Muscle layer of colon (tissue), 2 donors: ENCODE measurements at regions not wholly inside any gene's neighbourhood (a gene's known extent, or its start where the extent isn't known, plus 50 kb on each side); places are given as distances from the start of the nearest gene placed in this dataset.
A peak's percentile ranks its signal among the peaks of the same experiment; 100 is the strongest.
"Not testable (repeated sequence)": the region's sequence is repeated elsewhere in the genome, so short reads cannot be mapped to it uniquely, and the experiment has no call there.

Source experiments
- H3K27ac ChIP-seq: one replicate; pipeline ENCODE4 v1.7.0; 2013; ENCODE audit warnings: low read depth, mild to moderate bottlenecking, low read length, moderate library complexity
- H3K27me3 ChIP-seq, 2 donors: one replicate each; pipeline ENCODE4 v1.7.0; 2013; ENCODE audit warnings: low read length in 2 of 2, mild to moderate bottlenecking in 2 of 2; ENCODE audit not compliant: insufficient read depth in 2 of 2, control insufficient read depth in 1 of 2
- H3K36me3 ChIP-seq: one replicate; pipeline ENCODE4 v1.7.0; 2013; ENCODE audit warnings: mild to moderate bottlenecking, low read length; ENCODE audit not compliant: insufficient read depth
- H3K4me1 ChIP-seq: one replicate; pipeline ENCODE4 v1.7.0; 2013; ENCODE audit warnings: mild to moderate bottlenecking, low read length; ENCODE audit not compliant: insufficient read depth
- H3K4me3 ChIP-seq, 2 donors: one replicate each; pipeline ENCODE4 v1.7.0; 2013; ENCODE audit warnings: low read length in 2 of 2, low read depth in 1 of 2, mild to moderate bottlenecking in 1 of 2, moderate library complexity in 1 of 2
- H3K9ac ChIP-seq: one replicate; pipeline ENCODE4 v1.7.0; 2013; ENCODE audit warnings: low read length
- H3K9me3 ChIP-seq: one replicate; pipeline ENCODE4 v1.7.0; 2013; ENCODE audit warnings: mild to moderate bottlenecking, low read length
- donor health status: abdominal sarcoma.
- donor health status: Adenocarcinoma of cecum.

GRCh38 chr14:99029145-99029915 lies 242.7 kb downstream of the BCL11B start:
- Histone ChIP-seq H3K9ac (no peak overlapping the region), H3K27ac (no peak overlapping the region), H3K36me3 (no peaks in the 10 kb centered on the region), H3K27me3 (no peaks in the 10 kb centered on the region), H3K9me3 (no peaks in the 10 kb centered on the region), H3K4me1 (no peaks in the 10 kb centered on the region), H3K4me3 (no peak overlapping the region)

GRCh38 chr14:99029916-99030305 lies 242.1 kb downstream of the BCL11B start:
- H3K36me3 ChIP-seq = no peaks in the 10 kb centered on the region
- H3K27ac ChIP-seq = no peak overlapping the region
- H3K4me1 ChIP-seq = no peaks in the 10 kb centered on the region
- no peaks in the 10 kb centered on the region for H3K9me3 ChIP-seq
- H3K9ac ChIP-seq = no peak overlapping the region
- H3K4me3 ChIP-seq = no peak overlapping the region
- H3K27me3 ChIP-seq = no peaks in the 10 kb centered on the region

- Histone ChIP-seq H3K9ac (no peak overlapping the region), H3K27ac (no peak overlapping the region), H3K36me3 (no peaks in the 10 kb centered on the region), H3K4me3 (no peak overlapping the region), H3K4me1 (peaks cover 4% of the 10 kb centered on the region), H3K9me3 (no peaks in the 10 kb centered on the region), H3K27me3 (no peaks in the 10 kb centered on the region)
Observed at GRCh38 chr14:99030454-99030853, 241.5 kb downstream of the BCL11B start.

DNA sequence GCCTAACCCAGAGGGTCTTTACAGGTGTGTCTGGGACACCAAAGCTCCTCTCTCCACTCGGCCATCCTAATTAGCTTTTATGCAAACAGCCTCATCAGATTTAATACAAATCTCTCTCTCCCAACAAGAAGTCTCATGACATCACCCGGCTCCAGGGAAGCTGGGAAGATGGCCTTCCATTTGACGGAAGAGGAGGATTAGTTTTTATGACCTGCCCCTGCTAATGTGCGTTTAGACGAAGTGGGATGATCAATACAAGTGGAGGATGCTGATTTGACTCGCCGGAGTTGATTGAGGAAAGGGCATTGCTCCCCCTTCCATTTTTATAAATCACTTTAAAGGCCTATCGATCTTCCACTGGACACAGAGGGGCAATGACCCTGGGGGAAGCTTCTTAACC lies 239.2 kb downstream of the BCL11B start:
- Histone ChIP-seq H3K27ac (no peak overlapping the region), H3K36me3 (no peaks in the 10 kb centered on the region), H3K27me3 (no peaks in the 10 kb centered on the region), H3K9ac (no peak overlapping the region), H3K4me1 (peaks cover 17% of the 10 kb centered on the region), H3K4me3 (no peak overlapping the region), H3K9me3 (no peaks in the 10 kb centered on the region)

DNA sequence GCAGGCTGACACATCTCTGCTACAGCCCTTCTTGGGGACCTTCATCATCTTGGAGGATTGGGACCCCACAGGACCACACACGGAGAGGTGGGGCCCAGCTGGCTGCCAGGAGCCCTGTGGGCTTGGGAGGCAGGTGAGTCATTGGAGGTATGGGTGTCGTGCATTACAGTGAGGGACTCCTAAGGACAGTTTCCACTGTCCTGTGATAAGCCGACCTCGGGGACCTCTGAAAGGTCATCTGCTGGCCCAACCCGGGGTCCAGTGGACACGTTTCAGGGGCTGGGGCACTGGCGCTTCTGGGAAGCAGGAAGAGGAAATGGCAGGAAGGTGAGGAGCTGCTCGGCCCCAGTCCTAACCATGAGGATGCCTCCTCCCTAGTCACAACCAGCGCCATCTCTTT lies 238.0 kb downstream of the BCL11B start:
- Histone ChIP-seq H3K9ac (no peak overlapping the region), H3K4me1 (peaks cover 17% of the 10 kb centered on the region), H3K27ac (no peak overlapping the region), H3K4me3 (no peak overlapping the region), H3K9me3 (no peaks in the 10 kb centered on the region), H3K36me3 (no peaks in the 10 kb centered on the region), H3K27me3 (no peaks in the 10 kb centered on the region)

DNA sequence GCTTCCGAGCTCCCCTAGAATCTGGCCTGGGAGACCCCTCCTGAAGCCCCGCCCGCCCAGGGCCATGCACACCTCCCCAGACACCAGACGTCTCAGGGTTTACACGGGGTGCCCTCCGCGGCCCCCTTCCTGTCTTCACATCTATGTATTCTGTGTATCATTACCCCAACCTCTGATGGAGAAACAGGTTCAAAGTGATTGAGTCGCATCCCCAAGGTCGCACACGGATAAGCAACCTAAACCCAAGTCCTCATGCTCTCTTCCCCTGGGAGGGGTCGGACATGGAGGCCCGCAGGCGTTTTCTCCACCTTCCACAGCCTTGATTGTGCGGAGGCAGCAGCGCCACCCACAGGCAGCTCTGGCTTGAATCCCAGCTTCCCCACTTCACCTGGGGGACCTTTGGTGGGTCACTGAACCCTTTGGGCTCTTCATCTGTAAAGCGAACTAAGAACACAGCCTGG lies 237.3 kb downstream of the BCL11B start:
- Histone ChIP-seq H3K9ac (no peak overlapping the region), H3K4me3 (no peak overlapping the region), H3K36me3 (no peaks in the 10 kb centered on the region), H3K4me1 (peaks cover 17% of the 10 kb centered on the region), H3K27me3 (no peaks in the 10 kb centered on the region), H3K27ac (no peak overlapping the region), H3K9me3 (no peaks in the 10 kb centered on the region)

GRCh38 chr14:99035268-99035667 lies 236.7 kb downstream of the BCL11B start:
- Histone ChIP-seq H3K27me3 (no peaks in the 10 kb centered on the region), H3K4me3 (peak overlapping the region in 1 of 2 donors; percentile 32), H3K27ac (no peak overlapping the region), H3K9me3 (no peaks in the 10 kb centered on the region), H3K36me3 (no peaks in the 10 kb centered on the region), H3K9ac (no peak overlapping the region), H3K4me1 (peaks cover 17% of the 10 kb centered on the region)

GRCh38 chr14:99035712-99036610 lies 236.0 kb downstream of the BCL11B start:
- no peaks in the 10 kb centered on the region for H3K9me3 ChIP-seq
- H3K4me3 ChIP-seq = peak overlapping the region; percentile 32 to 38
- H3K4me1 ChIP-seq = peaks cover 17% of the 10 kb centered on the region
- H3K27ac ChIP-seq = no peak overlapping the region
- H3K36me3 ChIP-seq = no peaks in the 10 kb centered on the region
- H3K9ac ChIP-seq = no peak overlapping the region
- no peaks in the 10 kb centered on the region for H3K27me3 ChIP-seq

GRCh38 chr14:99036611-99037293 lies 235.2 kb downstream of the BCL11B start:
- Histone ChIP-seq H3K4me3 (peak overlapping the region in 1 of 2 donors; percentile 32), H3K27ac (no peak overlapping the region), H3K36me3 (no peaks in the 10 kb centered on the region), H3K9me3 (no peaks in the 10 kb centered on the region), H3K9ac (no peak overlapping the region), H3K4me1 (peaks cover 17% of the 10 kb centered on the region), H3K27me3 (no peaks in the 10 kb centered on the region)

DNA sequence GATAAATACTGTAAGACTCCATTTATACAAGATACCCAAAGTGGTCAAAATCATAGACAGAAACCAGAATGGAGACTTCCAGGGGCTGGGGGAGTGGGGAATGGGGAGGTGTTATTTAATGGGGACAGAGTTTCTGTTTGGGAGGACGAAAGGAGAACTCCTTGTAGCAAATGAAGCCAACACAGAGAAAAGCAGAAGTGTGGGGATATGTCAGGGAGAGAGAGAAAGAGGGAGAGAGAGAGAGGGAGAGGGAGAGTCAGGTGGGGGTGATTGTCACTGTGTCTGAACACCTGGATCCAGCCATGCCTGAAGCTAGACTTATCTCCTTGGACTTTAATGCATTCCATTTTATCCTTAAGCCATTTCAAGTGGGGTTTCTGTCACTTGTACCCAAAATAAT lies 234.7 kb downstream of the BCL11B start:
- H3K9ac ChIP-seq, H3K9me3 ChIP-seq, H3K27ac ChIP-seq, H3K4me3 ChIP-seq, H3K36me3 ChIP-seq, H3K27me3 ChIP-seq: not testable (repeated sequence)
- peaks cover 17% of the 10 kb centered on the region for H3K4me1 ChIP-seq

GRCh38 chr14:99037777-99038430 lies 234.1 kb downstream of the BCL11B start:
- Histone ChIP-seq H3K27me3 (no peaks in the 10 kb centered on the region), H3K27ac (no peak overlapping the region), H3K9me3 (no peaks in the 10 kb centered on the region), H3K9ac (no peak overlapping the region), H3K36me3 (no peaks in the 10 kb centered on the region), H3K4me3 (no peak overlapping the region), H3K4me1 (peaks cover 17% of the 10 kb centered on the region)
